Sigmoid colon (tissue), 6 donors: ENCODE measurements at regions not wholly inside any gene's neighbourhood (a gene's known extent, or its start where the extent isn't known, plus 50 kb on each side); places are given as distances from the start of the nearest gene placed in this dataset.

ENCODE experiments used
- DNase-seq: peaks from one replicate; pipeline ENCODE4 v3.0.0-alpha.2; 2019
- H3K27ac ChIP-seq, 4 donors: fragments of 200-600 bp; sonication (generic); one replicate each; pipeline ENCODE4 v1.5.1; 2016 to 2019; ENCODE audit warnings: mild to moderate bottlenecking in 1 of 4
- H3K27me3 ChIP-seq, 3 donors: fragments of 200-600 bp; sonication (generic); one replicate each; pipeline ENCODE4 v1.5.1; 2019; ENCODE audit warnings: mild to moderate bottlenecking in 1 of 3
- H3K36me3 ChIP-seq, 4 donors: fragments of 200-600 bp; sonication (generic); one replicate each; pipeline ENCODE4 v1.5.1; 2016 to 2019
- H3K4me1 ChIP-seq, 4 donors: fragments of 200-600 bp; sonication (generic); one replicate each; pipeline ENCODE4 v1.5.1; 2017 to 2019
- H3K4me3 ChIP-seq, 4 donors: fragments of 200-600 bp; sonication (generic); one replicate each; pipeline ENCODE4 v1.5.1; 2017 to 2019; ENCODE audit warnings: mild to moderate bottlenecking in 2 of 4, moderate library complexity in 1 of 4
- H3K9me3 ChIP-seq, 4 donors: fragments of 200-600 bp in 3 of 4; sonication (generic) in 3 of 4; one replicate each; pipeline versions ENCODE4 v1.5.1 to v1.6.1; 2013 to 2019
- CTCF ChIP-seq, 4 experiments: fragments of 450-650 bp in 3 of 4; fragments of 200-600 bp in 1 of 4; IDR thresholded peaks; one replicate each; pipeline ENCODE4 v1.5.1; 2016 to 2019; ENCODE audit warnings: antibody characterized with exemption in 4 of 4, mild to moderate bottlenecking in 3 of 4, moderate library complexity in 2 of 4
- EP300 ChIP-seq, 4 donors: sonication (generic); formaldehyde crosslinking; IDR thresholded peaks; one replicate each; pipeline ENCODE4 v1.6.1; 2017; ENCODE audit warnings: antibody characterized with exemption in 4 of 4
- POLR2A ChIP-seq, 2 donors: fragments of 450-650 bp; IDR thresholded peaks; one replicate each; pipeline ENCODE4 v1.6.1; 2016; ENCODE audit warnings: antibody characterized with exemption in 2 of 2, mild to moderate bottlenecking in 2 of 2, moderate library complexity in 2 of 2
- POLR2AphosphoS5 ChIP-seq, 4 donors: sonication (generic); formaldehyde crosslinking; IDR thresholded peaks; one replicate each; pipeline ENCODE4 v1.6.1; 2017; ENCODE audit warnings: antibody characterized with exemption in 4 of 4
- WGBS, 2 donors: extraction: QIAGEN DNeasy Blood & Tissue Kit; methylation state at CpG; one replicate each; pipeline ENCODE4 v1.1.7; 2013; 5-methylcytosine and 5-hydroxymethylcytosine counted together
- intact Hi-C: fragments of 100-400 bp; cut with DNase I; formaldehyde crosslinking; loops from one replicate; pipeline ENCODE4 v1.15.1; 2023
- donor health status: healthy with polysubstance abuse.
- donor health status: healthy.

- Histone ChIP-seq H3K4me1 (peaks cover 0 to 12% (median 10%) of the 10 kb centered on the region in 4 donors), H3K36me3 (no peaks in the 10 kb centered on the region), H3K27ac (no peak overlapping the region), H3K9me3 (peaks cover 0 to 3% (median 0%) of the 10 kb centered on the region in 4 donors), H3K4me3 (no peak overlapping the region), H3K27me3 (no peaks in the 10 kb centered on the region)
- intact Hi-C loops: no loop called here
- TF ChIP-seq POLR2AphosphoS5 (IDR thresholded peaks at IDR 0.05) (no peak), EP300 (IDR thresholded peaks at IDR 0.05) (no peak), POLR2A (IDR thresholded peaks at IDR 0.05) (no peak), CTCF (IDR thresholded peaks at IDR 0.05) (no peak)
- DNase-seq: no peak
- 71 to 81% methylated on average over 3 of the region's 3 CpGs for WGBS, 2 donors
Measured at GRCh38 chr13:40024204-40024966, 368.9 kb downstream of the COG6 start.

DNA sequence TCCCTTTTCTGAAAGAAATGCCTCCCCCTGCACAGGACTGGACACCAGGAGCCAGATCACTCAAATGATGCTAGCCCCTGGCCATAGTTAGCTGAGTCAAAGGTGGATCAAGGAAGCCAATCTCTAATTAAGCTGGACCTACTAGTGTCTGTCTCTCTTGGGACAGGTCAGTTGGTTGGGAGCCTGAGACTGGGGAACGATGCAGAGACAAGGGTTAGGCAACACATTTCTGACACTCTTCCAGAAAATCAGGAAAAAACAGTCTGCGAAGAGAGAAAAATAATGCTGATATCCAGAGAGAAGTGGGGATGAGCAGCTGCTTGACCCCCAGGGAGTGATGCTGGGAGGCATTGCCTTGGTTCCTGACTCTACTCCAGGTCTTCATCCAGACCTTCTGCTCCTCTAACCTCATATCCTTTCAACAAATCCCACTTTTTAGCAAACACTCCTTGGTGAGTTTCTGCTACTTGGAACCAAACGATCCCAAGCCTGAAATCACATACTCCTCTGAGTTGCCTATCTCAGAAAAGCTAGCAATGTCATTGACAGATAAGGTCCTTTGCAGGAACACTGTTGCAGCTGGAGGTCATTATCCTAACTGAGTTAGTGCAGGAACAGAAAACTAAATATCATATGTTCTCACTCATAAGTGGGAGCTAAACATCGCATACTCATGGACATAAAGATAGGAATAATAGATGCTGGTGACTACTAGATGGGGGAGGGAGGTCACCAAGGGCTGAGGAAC, 369.7 kb downstream of the COG6 start:
- H3K27ac ChIP-seq: no peak overlapping the region
- intact Hi-C loops: no loop called here
- DNase-seq: no peak
- peaks cover 0 to 12% (median 10%) of the 10 kb centered on the region in 4 donors for H3K4me1 ChIP-seq
- 82 to 91% methylated on average over 4 of the region's 4 CpGs for WGBS, 2 donors
- no peaks in the 10 kb centered on the region for H3K36me3 ChIP-seq
- TF ChIP-seq POLR2AphosphoS5 (IDR thresholded peaks at IDR 0.05): no peak
- no peak for TF ChIP-seq POLR2A (IDR thresholded peaks at IDR 0.05)
- no peak for TF ChIP-seq EP300 (IDR thresholded peaks at IDR 0.05)
- TF ChIP-seq CTCF (IDR thresholded peaks at IDR 0.05): no peak
- H3K4me3 ChIP-seq: no peak overlapping the region
- H3K9me3 ChIP-seq: peaks cover 0 to 3% (median 0%) of the 10 kb centered on the region in 4 donors
- H3K27me3 ChIP-seq: no peaks in the 10 kb centered on the region

GRCh38 chr13:40026174-40026585, 370.7 kb downstream of the COG6 start:
- no peak for DNase-seq
- intact Hi-C loops: no loop called here

GRCh38 chr13:40026741-40027140, 371.3 kb downstream of the COG6 start:
- no peak for DNase-seq
- H3K4me3 ChIP-seq: no peak overlapping the region
- TF ChIP-seq POLR2AphosphoS5 (IDR thresholded peaks at IDR 0.05) (no peak), CTCF (IDR thresholded peaks at IDR 0.05) (no peak), POLR2A (IDR thresholded peaks at IDR 0.05) (no peak), EP300 (IDR thresholded peaks at IDR 0.05) (no peak)
- H3K4me1 ChIP-seq: peaks cover 0 to 12% (median 10%) of the 10 kb centered on the region in 4 donors
- WGBS, 2 donors: 69 to 75% methylated on average over 4 of the region's 4 CpGs
- no peaks in the 10 kb centered on the region for H3K27me3 ChIP-seq
- H3K9me3 ChIP-seq: peaks cover 0 to 3% (median 0%) of the 10 kb centered on the region in 4 donors
- H3K27ac ChIP-seq: no peak overlapping the region
- intact Hi-C loops: no loop called here
- no peaks in the 10 kb centered on the region for H3K36me3 ChIP-seq

More at GRCh38 chr13:40026174-40026585, 370.7 kb downstream of the COG6 start:
- 67 to 83% methylated on average over 5 of the region's 5 CpGs for WGBS, 2 donors
- Histone ChIP-seq H3K27me3 (no peaks in the 10 kb centered on the region), H3K4me3 (no peak overlapping the region), H3K27ac (no peak overlapping the region), H3K4me1 (peaks cover 0 to 12% (median 10%) of the 10 kb centered on the region in 4 donors), H3K9me3 (peaks cover 0 to 3% (median 0%) of the 10 kb centered on the region in 4 donors), H3K36me3 (no peaks in the 10 kb centered on the region)
- TF ChIP-seq CTCF (IDR thresholded peaks at IDR 0.05) (no peak), POLR2AphosphoS5 (IDR thresholded peaks at IDR 0.05) (no peak), EP300 (IDR thresholded peaks at IDR 0.05) (no peak), POLR2A (IDR thresholded peaks at IDR 0.05) (no peak)
